HL-60 (cell line): ENCODE measurements at regions not wholly inside any gene's neighbourhood (a gene's known extent, or its start where the extent isn't known, plus 50 kb on each side); places are given as distances from the start of the nearest gene placed in this dataset.

ENCODE experiments used
- DNase-seq, 2 experiments: peaks; one replicate each; pipeline ENCODE4 v3.0.0-alpha.2; 2010 to 2020; ENCODE audit warnings: low read depth in 1 of 2, low spot score in 1 of 2
- H3K27ac ChIP-seq: fragments of 250-450 bp; sonication (Bioruptor Pico); replicated peaks from 2 replicates; pipeline ENCODE4 v1.5.1; 2020; ENCODE audit warnings: mild to moderate bottlenecking, moderate library complexity
- H3K27me3 ChIP-seq: fragments of 250-450 bp; sonication (Bioruptor Pico); 2 replicates; pipeline ENCODE4 v1.5.1; 2021; ENCODE audit warnings: mild to moderate bottlenecking, moderate library complexity; ENCODE audit not compliant: insufficient read depth, poor library complexity, severe bottlenecking
- H3K4me3 ChIP-seq: replicated peaks from 2 replicates; pipeline ENCODE4 v1.5.1; 2011; ENCODE audit warnings: mild to moderate bottlenecking, control low read depth, low read length; ENCODE audit not compliant: insufficient read depth
- GABPA ChIP-seq: IDR thresholded peaks from 2 replicates; pipeline ENCODE4 v1.6.1; 2012; ENCODE audit warnings: low read depth
- POLR2AphosphoS5 ChIP-seq: IDR thresholded peaks from 2 replicates; pipeline ENCODE4 v1.6.1; 2012; ENCODE audit warnings: low read depth
- SPI1 ChIP-seq: IDR thresholded peaks from 2 replicates; pipeline ENCODE4 v1.6.1; 2012; ENCODE audit warnings: low read depth, mild to moderate bottlenecking, borderline replicate concordance
- TF ChIP-seq, protein P1 (sequence below): IDR thresholded peaks from 2 replicates; pipeline ENCODE4 v1.6.1; 2012; ENCODE audit warnings: low read depth; ENCODE audit not compliant: insufficient replicate concordance
- TF ChIP-seq, protein P2 (sequence below): IDR thresholded peaks from one replicate; pipeline ENCODE4 v1.5.1; 2011; ENCODE audit warnings: low read length, control low read depth, inconsistent platforms; ENCODE audit not compliant: insufficient read depth

DNA sequence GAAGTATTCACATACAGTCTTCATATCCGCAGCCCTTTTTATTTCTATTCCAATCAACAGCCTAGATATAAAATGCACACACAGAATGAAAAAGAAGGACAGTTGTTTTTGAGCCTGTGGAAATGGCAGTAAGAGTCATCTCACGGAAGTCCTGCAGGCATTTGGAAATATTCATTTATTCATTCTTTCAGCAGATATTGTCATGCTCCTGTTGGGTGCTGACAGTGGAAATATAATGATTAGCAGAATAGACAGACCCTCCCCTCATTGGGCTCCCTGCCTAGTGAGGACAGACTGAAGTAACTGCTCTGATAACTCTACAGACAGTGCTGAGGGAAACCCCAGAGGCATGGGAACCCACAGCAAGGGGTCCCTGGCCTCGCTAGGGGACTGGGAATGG lies 392.3 kb downstream of the FOXO1 start:
- H3K4me3 ChIP-seq = no peak overlapping the region
- TF ChIP-seq, protein P1, sequence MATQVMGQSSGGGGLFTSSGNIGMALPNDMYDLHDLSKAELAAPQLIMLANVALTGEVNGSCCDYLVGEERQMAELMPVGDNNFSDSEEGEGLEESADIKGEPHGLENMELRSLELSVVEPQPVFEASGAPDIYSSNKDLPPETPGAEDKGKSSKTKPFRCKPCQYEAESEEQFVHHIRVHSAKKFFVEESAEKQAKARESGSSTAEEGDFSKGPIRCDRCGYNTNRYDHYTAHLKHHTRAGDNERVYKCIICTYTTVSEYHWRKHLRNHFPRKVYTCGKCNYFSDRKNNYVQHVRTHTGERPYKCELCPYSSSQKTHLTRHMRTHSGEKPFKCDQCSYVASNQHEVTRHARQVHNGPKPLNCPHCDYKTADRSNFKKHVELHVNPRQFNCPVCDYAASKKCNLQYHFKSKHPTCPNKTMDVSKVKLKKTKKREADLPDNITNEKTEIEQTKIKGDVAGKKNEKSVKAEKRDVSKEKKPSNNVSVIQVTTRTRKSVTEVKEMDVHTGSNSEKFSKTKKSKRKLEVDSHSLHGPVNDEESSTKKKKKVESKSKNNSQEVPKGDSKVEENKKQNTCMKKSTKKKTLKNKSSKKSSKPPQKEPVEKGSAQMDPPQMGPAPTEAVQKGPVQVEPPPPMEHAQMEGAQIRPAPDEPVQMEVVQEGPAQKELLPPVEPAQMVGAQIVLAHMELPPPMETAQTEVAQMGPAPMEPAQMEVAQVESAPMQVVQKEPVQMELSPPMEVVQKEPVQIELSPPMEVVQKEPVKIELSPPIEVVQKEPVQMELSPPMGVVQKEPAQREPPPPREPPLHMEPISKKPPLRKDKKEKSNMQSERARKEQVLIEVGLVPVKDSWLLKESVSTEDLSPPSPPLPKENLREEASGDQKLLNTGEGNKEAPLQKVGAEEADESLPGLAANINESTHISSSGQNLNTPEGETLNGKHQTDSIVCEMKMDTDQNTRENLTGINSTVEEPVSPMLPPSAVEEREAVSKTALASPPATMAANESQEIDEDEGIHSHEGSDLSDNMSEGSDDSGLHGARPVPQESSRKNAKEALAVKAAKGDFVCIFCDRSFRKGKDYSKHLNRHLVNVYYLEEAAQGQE = no peak
- TF ChIP-seq, protein P2, sequence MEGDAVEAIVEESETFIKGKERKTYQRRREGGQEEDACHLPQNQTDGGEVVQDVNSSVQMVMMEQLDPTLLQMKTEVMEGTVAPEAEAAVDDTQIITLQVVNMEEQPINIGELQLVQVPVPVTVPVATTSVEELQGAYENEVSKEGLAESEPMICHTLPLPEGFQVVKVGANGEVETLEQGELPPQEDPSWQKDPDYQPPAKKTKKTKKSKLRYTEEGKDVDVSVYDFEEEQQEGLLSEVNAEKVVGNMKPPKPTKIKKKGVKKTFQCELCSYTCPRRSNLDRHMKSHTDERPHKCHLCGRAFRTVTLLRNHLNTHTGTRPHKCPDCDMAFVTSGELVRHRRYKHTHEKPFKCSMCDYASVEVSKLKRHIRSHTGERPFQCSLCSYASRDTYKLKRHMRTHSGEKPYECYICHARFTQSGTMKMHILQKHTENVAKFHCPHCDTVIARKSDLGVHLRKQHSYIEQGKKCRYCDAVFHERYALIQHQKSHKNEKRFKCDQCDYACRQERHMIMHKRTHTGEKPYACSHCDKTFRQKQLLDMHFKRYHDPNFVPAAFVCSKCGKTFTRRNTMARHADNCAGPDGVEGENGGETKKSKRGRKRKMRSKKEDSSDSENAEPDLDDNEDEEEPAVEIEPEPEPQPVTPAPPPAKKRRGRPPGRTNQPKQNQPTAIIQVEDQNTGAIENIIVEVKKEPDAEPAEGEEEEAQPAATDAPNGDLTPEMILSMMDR = no peak
- no peak for TF ChIP-seq POLR2AphosphoS5
- no peak for TF ChIP-seq SPI1
- TF ChIP-seq GABPA = no peak
- DNase-seq = no peak
- no peak overlapping the region for H3K27ac ChIP-seq
- peaks cover 4% of the 10 kb centered on the region for H3K27me3 ChIP-seq

DNA sequence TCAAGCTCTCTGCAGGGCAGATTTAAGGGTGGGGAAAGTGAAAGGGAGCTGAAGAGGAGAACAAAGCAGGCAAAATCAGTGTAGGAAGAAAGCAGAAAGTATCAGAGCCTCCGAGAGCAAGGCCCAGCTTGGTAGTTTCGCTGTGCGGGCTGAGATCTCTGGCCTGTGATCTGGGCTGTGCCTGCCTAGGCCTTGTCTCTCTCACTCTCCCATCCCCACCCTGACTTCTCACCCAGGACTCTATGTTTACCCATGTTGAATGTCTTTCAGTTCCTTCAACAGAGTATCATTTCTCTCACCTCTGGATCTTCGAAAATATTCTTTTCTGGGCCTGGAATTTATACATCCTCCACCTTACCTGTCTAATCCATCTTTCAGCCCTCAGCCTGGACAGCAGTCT lies 391.3 kb downstream of the FOXO1 start:
- DNase-seq = no peak
- Histone ChIP-seq H3K27me3 (peaks cover 6% of the 10 kb centered on the region), H3K27ac (no peak overlapping the region), H3K4me3 (no peak overlapping the region)
- TF ChIP-seq GABPA = no peak
- TF ChIP-seq, protein P1 = no peak
- TF ChIP-seq SPI1 = no peak
- TF ChIP-seq, protein P2 = no peak
- TF ChIP-seq POLR2AphosphoS5 = no peak

DNA sequence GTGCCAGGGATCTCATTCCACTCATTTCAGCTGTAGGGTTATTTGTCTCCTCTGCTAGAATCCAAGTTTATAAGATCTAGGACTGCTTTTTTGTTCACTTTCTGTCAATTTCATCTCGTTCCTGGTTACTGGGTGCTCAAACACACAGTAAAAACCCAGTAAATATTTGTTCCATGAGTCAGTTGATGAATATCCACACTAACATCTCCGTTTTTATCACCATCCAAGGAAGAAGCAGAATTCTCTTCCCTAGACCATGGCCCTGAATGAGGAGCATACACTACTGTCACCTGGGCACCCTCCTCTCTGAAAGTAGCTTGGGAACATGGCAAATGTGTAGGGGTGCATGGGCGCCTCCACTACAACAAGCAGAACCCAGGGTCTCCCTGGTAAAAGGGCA lies 390.8 kb downstream of the FOXO1 start:
- H3K27me3 ChIP-seq = peaks cover 6% of the 10 kb centered on the region
- TF ChIP-seq, protein P2 = no peak
- TF ChIP-seq GABPA = no peak
- TF ChIP-seq POLR2AphosphoS5 = no peak
- TF ChIP-seq SPI1 = no peak
- TF ChIP-seq, protein P1 = no peak
- no peak overlapping the region for H3K27ac ChIP-seq
- H3K4me3 ChIP-seq = no peak overlapping the region
- DNase-seq = no peak
